KBM-7 (cell line): ENCODE measurements at regions not wholly inside any gene's neighbourhood (a gene's known extent, or its start where the extent isn't known, plus 50 kb on each side); places are given as distances from the start of the nearest gene placed in this dataset.

ENCODE experiments used
- DNase-seq: peaks from one replicate; pipeline ENCODE4 v3.0.0-alpha.2; 2015
- in situ Hi-C: fragments of 300-500 bp; cut with MboI; formaldehyde crosslinking; loops from 2 replicates; pipeline ENCODE4 v1.14.3; 2020; ENCODE audit warnings: low sequenced_read_pairs, low pct_unique_long_range_greater_than_20kb, mixed read lengths

DNA sequence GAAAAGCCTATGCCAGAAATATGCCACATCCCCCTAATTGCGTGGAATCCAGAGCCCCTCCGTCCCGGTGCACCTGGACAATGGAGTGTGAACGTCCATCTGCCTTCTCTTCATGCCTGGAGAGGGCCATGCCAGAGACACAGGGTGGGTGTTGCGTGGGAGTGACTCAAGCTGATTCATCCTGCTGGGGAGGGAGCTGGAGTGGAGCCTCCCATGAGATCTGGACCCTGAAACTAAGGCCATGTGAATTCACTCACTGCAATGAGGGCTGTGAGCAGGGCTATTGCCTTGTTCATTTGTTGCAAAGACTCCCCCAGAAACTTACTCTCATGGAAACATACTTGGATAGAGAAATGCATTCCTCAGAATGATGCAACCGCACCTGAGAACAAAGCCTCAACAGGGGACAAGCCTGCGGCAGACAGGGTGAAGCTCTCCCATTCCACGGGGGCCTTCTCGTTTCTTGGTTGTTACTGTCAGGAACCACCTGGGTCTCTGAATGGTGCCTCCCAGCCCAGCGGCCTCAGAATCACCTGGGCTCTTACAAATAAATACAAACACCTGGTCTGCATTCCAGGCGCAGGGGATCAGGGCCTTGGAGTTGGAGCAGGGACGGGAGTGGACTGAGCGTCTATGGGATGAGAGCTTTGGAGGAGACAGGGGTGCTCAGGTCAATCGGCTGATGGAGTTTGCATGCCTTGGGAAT lies 1031.2 kb downstream of the BRD1 start:
- in situ Hi-C loops: no loop called here
- DNase-seq: no peak

GRCh38 chr22:48795664-48796063 lies 1032.0 kb downstream of the BRD1 start:
- in situ Hi-C loops: no loop called here
- no peak for DNase-seq

DNA sequence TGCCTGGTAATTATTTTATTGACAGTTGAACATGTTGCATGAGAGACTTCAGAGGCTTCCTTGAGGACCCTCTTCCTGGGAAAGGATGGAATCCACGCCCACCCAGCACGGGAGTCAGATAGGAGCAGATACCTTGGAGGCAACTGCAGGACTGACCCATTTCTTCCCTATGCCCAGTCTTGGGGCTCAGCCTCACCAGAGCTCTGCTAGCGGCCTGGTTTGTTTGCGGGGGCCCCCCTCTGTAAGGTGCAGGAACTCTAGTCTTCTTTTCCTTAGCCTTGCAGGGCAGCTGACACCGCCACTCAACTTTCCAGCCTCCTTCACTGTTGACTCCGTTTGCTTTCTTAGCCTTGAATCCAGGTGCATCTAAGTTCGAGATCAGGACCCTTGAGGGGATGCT lies 1032.8 kb downstream of the BRD1 start:
- in situ Hi-C loops: no loop called here
- DNase-seq: no peak

DNA sequence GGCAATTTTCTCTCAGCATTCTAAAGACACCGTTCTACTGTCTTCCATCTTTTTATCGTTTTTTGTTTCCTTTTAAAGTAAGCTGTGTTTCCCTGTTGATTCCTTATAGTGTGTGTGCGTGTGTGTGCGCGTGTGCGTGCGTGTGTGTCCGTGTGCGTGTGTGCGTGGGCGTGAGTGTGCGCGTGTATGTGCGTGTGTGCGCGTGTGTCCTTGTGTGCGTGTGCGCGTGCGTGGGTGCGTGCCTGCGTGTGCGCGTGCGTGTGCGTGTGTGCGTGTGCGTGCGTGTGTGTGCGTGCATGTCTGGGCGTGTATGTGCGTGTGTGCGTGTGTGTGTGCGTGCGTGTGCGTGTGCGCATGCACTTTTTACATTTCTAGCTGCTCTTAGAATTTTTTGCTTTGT lies 1033.7 kb downstream of the BRD1 start:
- in situ Hi-C loops: no loop called here
- no peak for DNase-seq

DNA sequence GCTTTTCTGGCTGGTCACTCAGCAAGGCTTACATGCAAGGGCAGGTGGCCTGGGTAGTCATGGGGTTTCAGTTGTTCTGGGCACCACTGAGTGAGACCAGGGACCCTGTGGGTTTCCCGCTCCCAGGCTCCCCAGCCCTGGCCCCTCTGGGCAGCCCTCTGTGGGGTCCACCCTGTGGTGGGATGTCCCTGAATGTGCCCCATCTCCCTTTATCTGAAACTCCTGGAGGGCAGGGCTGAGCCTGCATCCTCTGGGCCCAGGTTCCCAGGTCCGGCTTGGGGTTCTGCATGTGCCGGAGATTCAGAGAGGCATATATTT lies 1041.0 kb downstream of the BRD1 start:
- in situ Hi-C loops: no loop called here

DNA sequence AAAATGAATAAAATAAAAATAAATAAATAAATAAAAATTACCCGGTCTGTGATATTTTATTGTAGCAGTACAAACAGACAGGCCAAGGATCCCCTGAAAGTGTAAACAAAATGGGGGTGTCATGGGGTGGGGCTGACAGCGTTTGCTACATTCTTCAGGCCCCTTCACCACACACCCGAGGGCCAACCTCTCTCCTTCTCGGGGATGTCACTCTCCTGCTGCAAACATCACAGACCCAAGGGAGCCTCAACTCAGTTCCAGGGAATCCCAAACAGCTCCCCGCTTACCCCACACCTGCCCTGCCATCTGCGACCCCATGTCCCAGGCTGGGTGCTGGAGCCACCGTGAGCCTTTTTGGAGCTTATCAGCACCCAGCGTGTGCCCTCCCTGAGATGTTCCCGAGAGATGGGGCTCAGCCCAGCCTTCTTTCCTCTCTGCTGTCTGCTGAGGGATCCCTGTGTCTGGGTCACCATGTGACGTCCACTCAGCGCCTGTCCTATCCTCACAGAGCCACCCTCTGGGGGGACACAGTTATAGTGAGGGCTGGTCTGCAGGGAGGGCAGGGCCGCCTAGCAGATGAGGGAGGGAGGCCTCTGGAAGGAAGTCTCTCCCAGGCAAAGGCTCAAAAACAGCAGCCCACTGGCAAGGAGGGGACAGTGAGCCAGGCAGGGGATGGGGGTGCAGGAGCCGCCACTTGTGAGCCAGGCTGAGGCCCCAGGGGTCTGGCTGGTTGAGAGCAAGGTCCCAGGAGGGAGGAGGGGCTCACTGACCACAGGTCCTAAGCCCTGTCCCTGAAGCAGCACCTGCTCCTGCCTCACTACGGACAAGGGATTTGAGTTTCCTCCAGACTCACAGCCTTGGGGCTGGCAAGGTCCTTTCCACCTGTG lies 1041.6 kb downstream of the BRD1 start:
- in situ Hi-C loops: no loop called here
- DNase-seq: no peak

More for the DNA sequence above, 1041.0 kb downstream of the BRD1 start:
- no peak for DNase-seq

GRCh38 chr22:48784701-48785503 lies 1042.8 kb downstream of the BRD1 start:
- in situ Hi-C loops: no loop called here

DNA sequence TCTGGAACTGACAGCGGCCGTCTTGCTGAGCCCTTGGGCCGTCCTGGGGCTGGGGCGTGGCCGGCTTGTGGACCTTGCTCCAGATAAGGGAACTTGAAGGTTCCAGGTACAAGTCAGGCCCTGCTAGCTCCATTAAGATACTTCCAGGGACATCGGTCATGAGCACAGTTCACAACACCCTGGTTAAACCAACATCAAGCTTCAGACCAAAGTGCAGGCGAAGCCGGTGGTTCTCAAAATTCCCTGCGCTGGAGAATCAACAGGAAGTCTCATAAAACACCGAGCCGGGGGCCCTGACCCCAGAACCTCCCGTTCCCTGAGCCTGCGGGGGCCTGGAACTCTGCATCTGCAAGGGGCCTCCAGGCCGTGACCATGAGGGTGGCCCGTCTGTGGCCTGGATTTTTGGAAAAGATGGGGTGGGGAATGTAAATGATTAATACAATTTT lies 1043.8 kb downstream of the BRD1 start:
- DNase-seq: no peak
- in situ Hi-C loops: no loop called here

More at GRCh38 chr22:48784701-48785503, 1042.8 kb downstream of the BRD1 start:
- no peak for DNase-seq

DNA sequence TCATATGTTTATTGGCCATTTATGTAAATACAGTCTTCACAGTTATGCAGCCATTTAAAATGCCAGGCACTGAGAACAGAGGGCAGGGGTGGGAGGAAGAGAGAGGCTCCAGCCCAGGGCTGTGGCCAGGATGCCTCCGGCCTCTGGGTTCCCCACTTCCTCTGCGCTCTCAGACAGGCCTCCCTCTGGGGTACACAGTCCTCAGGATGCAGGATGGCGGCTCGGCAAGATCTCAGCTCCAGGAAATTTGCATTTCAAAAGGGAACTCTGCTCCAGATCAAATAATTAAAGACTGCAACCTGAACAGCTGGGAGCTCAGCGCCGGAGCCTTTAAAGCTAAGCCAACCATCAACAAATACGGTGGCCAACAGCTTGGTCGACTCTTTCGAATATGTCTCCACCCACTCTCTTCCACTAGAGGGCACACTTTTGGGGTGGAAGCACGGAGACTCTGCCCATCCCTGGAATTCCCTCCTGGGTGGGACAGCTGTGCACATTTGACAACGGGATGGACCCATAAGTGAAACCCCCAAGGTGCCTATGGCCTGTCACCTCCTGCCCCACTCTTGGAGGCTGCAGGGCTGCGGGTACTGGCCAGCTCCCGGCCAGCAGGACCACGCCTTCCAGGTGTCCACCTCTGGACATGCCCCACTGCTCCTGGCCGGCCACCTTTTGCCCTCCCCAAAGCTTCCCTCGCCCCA lies 1044.7 kb downstream of the BRD1 start:
- in situ Hi-C loops: no loop called here
- DNase-seq: no peak

DNA sequence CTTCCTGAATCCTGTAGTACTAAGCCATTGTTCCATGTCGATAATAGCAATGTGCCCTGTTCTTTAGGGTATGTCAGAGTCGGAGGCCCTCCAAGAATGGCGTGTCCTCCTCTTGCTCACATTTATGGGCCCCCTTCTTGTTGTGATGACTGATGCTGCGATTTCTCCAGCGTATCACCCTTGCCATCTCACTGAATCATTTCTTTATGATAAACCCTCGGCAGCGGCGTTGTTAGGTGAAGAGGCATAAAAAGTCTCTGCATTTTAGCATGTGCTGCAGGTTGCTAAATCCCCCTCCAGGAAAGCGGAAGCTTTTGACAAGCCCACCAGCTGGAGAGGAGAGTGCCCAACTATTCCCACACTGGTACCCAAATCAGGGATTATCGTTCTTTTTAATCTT lies 1045.3 kb downstream of the BRD1 start:
- in situ Hi-C loops: no loop called here
- no peak for DNase-seq

DNA sequence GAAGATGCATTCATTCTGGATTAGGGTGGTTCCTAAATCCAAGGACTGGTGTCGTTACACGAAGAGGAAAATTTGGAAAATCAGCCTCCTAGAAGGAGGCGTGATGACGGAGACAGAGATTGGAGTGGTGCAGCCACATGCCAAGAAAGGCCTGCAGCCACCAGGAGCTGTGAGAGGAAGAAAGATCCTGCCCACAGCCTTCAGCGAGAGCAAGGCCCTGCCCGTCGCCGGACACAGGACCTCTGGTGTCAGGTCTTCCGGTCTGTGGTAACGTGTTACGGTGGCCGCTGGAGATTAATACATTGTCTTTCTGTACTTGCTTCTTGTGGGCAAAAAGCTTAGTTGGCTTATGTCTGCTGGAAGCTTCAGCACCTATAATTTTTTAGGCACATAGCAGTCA lies 1045.8 kb downstream of the BRD1 start:
- DNase-seq: no peak
- in situ Hi-C loops: no loop called here

DNA sequence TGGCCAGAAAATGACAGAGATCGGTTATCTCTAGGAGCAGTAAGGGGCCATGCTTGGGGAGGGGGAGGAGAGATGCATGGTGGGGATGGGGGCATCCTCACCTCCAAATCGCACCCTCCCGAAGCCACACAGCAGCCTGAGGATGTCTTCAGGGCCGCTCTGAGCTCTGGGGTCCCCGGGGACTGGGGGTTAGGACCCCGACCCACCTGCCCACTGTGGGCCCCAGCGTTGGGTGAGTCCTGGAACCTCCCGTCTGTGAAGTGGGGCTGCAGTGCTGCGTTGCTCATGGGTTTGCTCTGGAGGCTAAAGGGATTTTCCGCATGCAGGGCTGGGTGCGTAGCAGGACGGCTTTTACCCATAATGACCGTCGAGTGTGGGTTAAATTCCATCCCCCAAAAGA lies 1046.3 kb downstream of the BRD1 start:
- DNase-seq: no peak
- in situ Hi-C loops: no loop called here

DNA sequence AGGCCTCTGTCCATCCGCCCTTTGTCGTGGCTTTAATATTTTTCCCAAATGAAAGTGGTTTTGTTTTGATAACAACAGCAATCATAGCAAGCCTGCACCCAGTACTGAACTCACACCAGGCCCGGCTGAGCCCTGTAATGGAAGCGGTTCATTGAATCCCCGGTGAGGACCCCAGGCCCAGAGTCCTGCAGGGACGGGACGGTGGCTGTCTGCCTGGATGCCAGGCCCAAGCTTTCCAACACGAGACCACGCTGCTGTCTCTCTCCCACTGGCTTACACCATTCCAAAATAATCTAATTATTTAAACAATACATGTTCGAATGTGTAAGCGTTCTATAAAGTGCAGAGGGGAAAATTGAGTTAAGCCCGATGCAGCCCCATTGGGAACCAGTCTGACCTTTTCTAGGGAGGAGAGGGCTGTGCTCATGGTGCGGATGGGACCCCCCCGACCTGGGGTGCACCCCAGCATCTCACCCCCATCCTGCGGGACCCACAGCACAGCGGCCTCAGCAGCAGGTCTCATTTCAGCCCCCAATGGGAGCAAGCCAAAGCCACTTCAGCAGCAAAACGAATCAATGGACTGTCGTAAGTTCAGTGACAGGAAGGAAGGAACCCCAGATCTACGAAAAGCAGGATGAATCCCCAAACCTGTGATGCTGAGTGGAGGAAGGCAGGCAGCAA lies 1046.9 kb downstream of the BRD1 start:
- in situ Hi-C loops: no loop called here
- DNase-seq: no peak

DNA sequence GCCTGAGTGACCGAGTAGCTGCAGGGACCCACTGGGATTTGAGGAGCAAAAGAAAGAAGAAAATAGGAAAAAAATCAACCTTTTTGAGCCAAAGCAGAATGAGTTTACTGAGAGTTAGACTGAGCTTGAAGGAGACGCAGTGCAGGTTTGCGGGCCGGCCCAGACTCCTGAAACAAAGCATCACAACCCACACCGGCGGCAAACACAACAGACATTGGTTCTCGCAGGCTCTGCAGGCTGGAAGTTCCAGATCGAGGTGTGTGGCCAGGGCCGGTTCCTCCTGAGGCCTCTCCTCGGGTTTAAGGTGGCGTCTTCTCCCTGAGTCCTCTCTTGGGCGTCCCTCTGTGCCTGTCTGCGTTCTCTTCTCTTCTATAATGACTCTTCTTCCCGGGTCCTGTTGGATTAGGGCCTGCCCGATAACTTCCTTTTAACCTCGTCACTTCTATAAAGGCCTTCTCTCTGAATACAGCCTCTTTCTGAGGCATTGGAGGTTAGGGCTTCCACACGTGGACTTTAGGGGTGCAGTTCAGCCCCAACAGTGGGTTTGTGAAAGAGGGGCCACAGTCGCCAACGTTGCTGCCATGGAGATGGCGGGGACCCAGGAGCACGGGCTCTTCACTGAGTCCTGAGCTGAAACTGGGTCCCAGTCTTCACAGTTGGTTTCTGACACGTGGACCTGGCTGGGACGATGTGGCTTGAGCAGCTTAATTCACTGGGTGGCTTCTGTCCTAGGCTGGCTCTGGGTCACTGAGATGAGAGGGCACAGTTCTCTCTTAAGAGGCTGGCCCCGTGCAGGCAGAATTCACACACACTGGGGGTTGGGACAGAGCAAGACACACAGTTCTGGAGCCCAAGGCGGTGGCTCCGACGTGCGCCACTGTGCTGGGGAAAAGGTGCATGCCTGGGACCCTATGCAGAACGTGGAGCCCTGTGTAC lies 1047.7 kb downstream of the BRD1 start:
- in situ Hi-C loops: no loop called here
- no peak for DNase-seq

- in situ Hi-C loops: no loop called here
- no peak for DNase-seq
These were observed 1048.4 kb downstream of the BRD1 start for GRCh38 chr22:48779211-48779643.

GRCh38 chr22:48778308-48779195 lies 1049.1 kb downstream of the BRD1 start:
- in situ Hi-C loops: no loop called here
- DNase-seq: no peak
